WERI-Rb-1 (cell line): ENCODE measurements at regions not wholly inside any gene's neighbourhood (a gene's known extent, or its start where the extent isn't known, plus 50 kb on each side); places are given as distances from the start of the nearest gene placed in this dataset.

Experiments used
- DNase-seq: peaks from one replicate; pipeline ENCODE4 v3.0.0-alpha.2; 2020
- H3K27ac ChIP-seq: fragments of 250-450 bp; sonication (Bioruptor Pico); 2 replicates; pipeline ENCODE4 v1.5.1; 2020; ENCODE audit warnings: mild to moderate bottlenecking, moderate library complexity
- H3K27me3 ChIP-seq: fragments of 250-450 bp; sonication (Bioruptor Pico); 2 replicates; pipeline ENCODE4 v1.5.1; 2021; ENCODE audit warnings: mild to moderate bottlenecking, low read depth, moderate library complexity; ENCODE audit not compliant: insufficient read depth, severe bottlenecking
- H3K36me3 ChIP-seq: fragments of 250-450 bp; sonication (Bioruptor Pico); 2 replicates; pipeline ENCODE4 v1.5.1; 2020; ENCODE audit warnings: mild to moderate bottlenecking, moderate library complexity
- H3K4me3 ChIP-seq: 2 replicates; pipeline ENCODE4 v1.5.1; 2011; ENCODE audit warnings: low read depth, mild to moderate bottlenecking, control low read depth, low read length
- H3K9me3 ChIP-seq: fragments of 250-450 bp; sonication (Bioruptor Pico); 2 replicates; pipeline ENCODE4 v1.5.1; 2021; ENCODE audit warnings: mild to moderate bottlenecking, moderate library complexity; ENCODE audit not compliant: severe bottlenecking
- CTCF ChIP-seq: IDR thresholded peaks from 2 replicates; pipeline ENCODE4 v1.5.1; 2011; ENCODE audit warnings: low read depth, mild to moderate bottlenecking, control low read depth, inconsistent platforms, low read length

GRCh38 chr2:139409212-139409611 is 629.0 kb upstream of the NXPH2 start:
- H3K27ac ChIP-seq, result no peak overlapping the region
- DNase-seq, result no peak
- no peak for TF ChIP-seq CTCF
- no peak overlapping the region for H3K4me3 ChIP-seq
- no peaks in the 10 kb centered on the region for H3K27me3 ChIP-seq
- H3K9me3 ChIP-seq, result no peaks in the 10 kb centered on the region
- no peaks in the 10 kb centered on the region for H3K36me3 ChIP-seq

- H3K4me3 ChIP-seq, result no peak overlapping the region
- no peak overlapping the region for H3K27ac ChIP-seq
- H3K9me3 ChIP-seq, result no peaks in the 10 kb centered on the region
- DNase-seq, result no peak
- no peak for TF ChIP-seq CTCF
- no peaks in the 10 kb centered on the region for H3K36me3 ChIP-seq
- H3K27me3 ChIP-seq, result no peaks in the 10 kb centered on the region
Measured at GRCh38 chr2:139403948-139404347, 623.8 kb upstream of the NXPH2 start.

GRCh38 chr2:139394801-139395200 is 614.6 kb upstream of the NXPH2 start:
- Histone ChIP-seq H3K27me3 (no peaks in the 10 kb centered on the region), H3K4me3 (no peak overlapping the region), H3K36me3 (no peaks in the 10 kb centered on the region), H3K27ac (no peak overlapping the region), H3K9me3 (no peaks in the 10 kb centered on the region)
- no peak for DNase-seq
- no peak for TF ChIP-seq CTCF

GRCh38 chr2:139389391-139389790 is 609.2 kb upstream of the NXPH2 start:
- Histone ChIP-seq H3K27me3 (peaks cover 4% of the 10 kb centered on the region), H3K36me3 (no peaks in the 10 kb centered on the region), H3K27ac (no peak overlapping the region), H3K9me3 (no peaks in the 10 kb centered on the region), H3K4me3 (no peak overlapping the region)
- no peak for TF ChIP-seq CTCF
- no peak for DNase-seq

GRCh38 chr2:139386401-139386800 is 606.2 kb upstream of the NXPH2 start:
- Histone ChIP-seq H3K27ac (no peak overlapping the region), H3K36me3 (no peaks in the 10 kb centered on the region), H3K27me3 (peaks cover 12% of the 10 kb centered on the region), H3K9me3 (no peaks in the 10 kb centered on the region), H3K4me3 (no peak overlapping the region)
- DNase-seq, result no peak
- TF ChIP-seq CTCF, result no peak

- Histone ChIP-seq H3K4me3 (no peak overlapping the region), H3K9me3 (no peaks in the 10 kb centered on the region), H3K36me3 (no peaks in the 10 kb centered on the region), H3K27me3 (peaks cover 12% of the 10 kb centered on the region), H3K27ac (no peak overlapping the region)
- DNase-seq, result peak; percentile 7
- TF ChIP-seq CTCF, result no peak
Measured at GRCh38 chr2:139383532-139383931, 603.3 kb upstream of the NXPH2 start.
